GM18858 (cell line): ENCODE measurements at regions not wholly inside any gene's neighbourhood (a gene's known extent, or its start where the extent isn't known, plus 50 kb on each side); places are given as distances from the start of the nearest gene placed in this dataset.
"Not testable (repeated sequence)": the region's sequence is repeated elsewhere in the genome, so short reads cannot be mapped to it uniquely, and the experiment has no call there.

ENCODE experiments used
- ATAC-seq: cut with Tn5 transposase; IDR thresholded peaks from one replicate; pipeline ENCODE4 v1.9.1; 2021; ENCODE audit not compliant: unreplicated experiment

- ATAC-seq, result no peak
Measured at GRCh38 chr16:88128556-88128955, 177.3 kb downstream of the BANP start.

- not testable (repeated sequence) for ATAC-seq
Measured at GRCh38 chr16:88129133-88129532, 177.9 kb downstream of the BANP start.

GRCh38 chr16:88130016-88130415 is 178.8 kb downstream of the BANP start:
- ATAC-seq, result no peak

- no peak for ATAC-seq
Measured at GRCh38 chr16:88130681-88131080, 179.4 kb downstream of the BANP start.

- no peak for ATAC-seq
Measured at GRCh38 chr16:88131256-88131655, 180.0 kb downstream of the BANP start.

GRCh38 chr16:88131966-88132365 is 180.7 kb downstream of the BANP start:
- ATAC-seq, result no peak

- no peak for ATAC-seq
Measured at GRCh38 chr16:88132836-88133506, 181.7 kb downstream of the BANP start.

- ATAC-seq, result no peak
Measured at GRCh38 chr16:88133507-88133843, 182.2 kb downstream of the BANP start.

GRCh38 chr16:88134172-88134898 is 183.1 kb downstream of the BANP start:
- not testable (repeated sequence) for ATAC-seq

- ATAC-seq, result not testable (repeated sequence)
Measured at GRCh38 chr16:88134899-88135682, 183.9 kb downstream of the BANP start.

GRCh38 chr16:88136211-88136713 is 185.0 kb downstream of the BANP start:
- not testable (repeated sequence) for ATAC-seq

GRCh38 chr16:88136939-88137338 is 185.7 kb downstream of the BANP start:
- not testable (repeated sequence) for ATAC-seq

GRCh38 chr16:88139141-88139540 is 187.9 kb downstream of the BANP start:
- not testable (repeated sequence) for ATAC-seq

GRCh38 chr16:88140195-88140594 is 189.0 kb downstream of the BANP start:
- ATAC-seq, result not testable (repeated sequence)

- no peak for ATAC-seq
Measured at GRCh38 chr16:88141580-88141979, 190.3 kb downstream of the BANP start.

GRCh38 chr16:88142056-88142935 is 191.1 kb downstream of the BANP start:
- ATAC-seq, result not testable (repeated sequence)

- not testable (repeated sequence) for ATAC-seq
Measured at GRCh38 chr16:88143122-88144027, 192.1 kb downstream of the BANP start.

- ATAC-seq, result no peak
Measured at GRCh38 chr16:88144028-88144511, 192.8 kb downstream of the BANP start.

- ATAC-seq, result not testable (repeated sequence)
Measured at GRCh38 chr16:88145376-88145775, 194.1 kb downstream of the BANP start.
